Right kidney (tissue), 1 donor: ENCODE measurements at regions not wholly inside any gene's neighbourhood (a gene's known extent, or its start where the extent isn't known, plus 50 kb on each side); places are given as distances from the start of the nearest gene placed in this dataset.
"Not testable (repeated sequence)": the region's sequence is repeated elsewhere in the genome, so short reads cannot be mapped to it uniquely, and the experiment has no call there.

ENCODE experiments used
- DNase-seq: peaks from one replicate; pipeline ENCODE4 v3.0.0-alpha.2; 2016

DNA sequence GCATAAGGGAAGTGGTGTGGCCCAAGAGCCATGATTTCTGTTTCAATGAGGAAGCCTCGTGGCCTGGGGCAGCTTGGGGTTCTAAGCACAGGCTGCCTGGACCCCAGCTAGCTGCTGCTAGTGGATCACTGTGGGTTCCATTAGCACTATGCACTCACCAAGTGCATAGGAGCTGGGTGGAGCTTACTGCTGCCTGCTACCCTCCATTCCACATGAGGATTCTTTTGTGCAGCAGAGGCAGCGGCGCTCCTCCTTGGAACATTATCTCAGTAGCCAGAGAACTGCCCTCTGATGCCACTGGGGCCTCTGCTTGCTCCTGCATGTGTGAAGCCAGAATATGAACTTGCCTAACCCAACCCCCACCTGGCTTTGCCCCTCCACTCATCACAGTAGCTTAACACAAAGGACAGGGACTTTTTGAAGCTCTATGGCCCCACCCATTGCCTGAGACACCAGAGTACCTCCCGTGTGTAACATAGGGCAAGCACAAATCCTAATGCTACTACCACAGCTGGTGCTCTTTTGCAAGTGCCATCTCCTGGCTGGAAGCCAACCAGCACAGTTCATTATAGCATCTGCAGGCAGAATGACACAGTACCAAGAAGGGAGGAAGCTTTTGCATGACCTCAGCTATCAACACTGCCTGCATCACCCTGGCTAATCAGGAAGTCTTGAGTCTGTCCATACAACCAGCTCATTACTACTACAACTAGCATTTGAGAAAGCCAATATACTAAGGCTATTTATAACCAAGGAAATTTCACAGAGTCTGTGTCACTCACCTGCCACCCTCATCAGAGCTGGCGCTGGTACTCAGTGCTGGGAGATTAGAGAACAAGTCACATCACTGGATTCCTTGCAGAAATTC is 297.0 kb upstream of the GULP1 start:
- no peak for DNase-seq

DNA sequence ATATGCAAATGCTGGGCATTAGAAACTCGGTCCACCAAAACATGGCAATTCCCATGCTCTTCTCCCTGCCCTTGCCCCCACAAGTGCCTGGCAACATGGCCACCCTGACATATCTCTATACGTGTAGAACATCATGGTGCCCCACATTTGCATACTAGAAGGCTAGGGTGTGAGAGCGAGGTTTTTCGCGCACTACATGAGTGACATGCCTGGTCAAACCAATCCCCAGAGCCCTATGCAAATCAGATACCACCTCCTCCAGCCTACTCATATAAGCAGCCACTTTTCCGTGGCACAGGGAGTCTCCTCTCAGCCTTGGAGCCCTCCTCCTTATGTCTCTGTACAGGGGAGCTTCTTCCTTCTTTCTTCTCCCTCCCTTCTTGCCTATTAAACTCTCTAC is 296.1 kb upstream of the GULP1 start:
- DNase-seq: no peak

DNA sequence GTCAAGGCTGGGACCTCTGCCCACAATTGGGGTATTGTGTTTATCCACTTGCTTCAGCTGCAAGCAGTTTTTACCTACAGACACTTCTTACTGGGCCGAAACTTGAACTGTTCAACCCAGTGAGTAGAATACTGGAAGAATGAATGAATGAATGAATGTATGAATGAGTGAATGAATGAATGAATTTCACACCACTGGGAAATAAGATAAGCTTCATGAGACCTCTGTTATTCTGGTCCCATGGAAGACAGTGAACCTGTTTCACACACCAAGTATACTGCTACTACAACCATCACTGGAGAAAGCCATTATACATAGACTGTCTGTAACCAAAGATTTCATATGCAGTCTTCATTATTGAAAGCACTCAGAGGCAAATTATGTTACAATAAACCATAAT is 295.0 kb upstream of the GULP1 start:
- DNase-seq: no peak

DNA sequence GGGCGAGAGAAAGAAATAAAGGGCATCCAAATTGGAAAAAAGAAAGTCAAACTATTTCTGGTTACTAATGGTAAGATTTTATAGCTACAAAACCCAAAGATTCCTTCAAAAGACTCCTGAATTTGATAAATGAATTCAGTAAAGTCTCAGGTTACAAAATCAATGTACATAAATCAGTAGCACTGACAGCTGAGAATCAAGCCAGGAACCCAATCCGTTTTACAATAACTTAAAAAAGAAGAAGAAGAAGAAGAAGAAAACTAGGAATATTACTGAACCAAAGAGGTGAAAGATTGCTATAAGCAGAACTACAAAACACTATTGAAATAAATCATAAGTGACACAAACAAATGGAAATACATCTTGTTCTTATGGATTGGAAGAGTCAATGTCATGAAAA is 291.5 kb upstream of the GULP1 start:
- DNase-seq: no peak

DNA sequence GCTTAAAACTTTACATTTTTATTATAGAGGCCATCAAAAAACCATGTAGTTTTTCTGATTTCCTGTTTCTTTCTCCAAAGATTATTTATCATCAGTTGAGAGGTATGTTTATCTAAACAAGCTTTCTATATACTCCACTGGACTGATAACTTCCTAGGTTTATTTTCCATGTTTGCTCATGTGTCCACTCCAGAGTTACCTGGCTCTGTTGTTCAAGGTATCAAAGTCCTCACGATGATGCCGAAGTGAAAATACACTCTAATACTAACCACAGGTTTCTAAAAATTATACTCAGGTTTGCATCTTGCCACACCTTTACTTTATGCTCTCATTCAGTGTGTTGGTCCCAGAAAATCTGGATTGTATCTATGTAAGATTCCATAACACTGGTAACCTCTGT is 287.9 kb upstream of the GULP1 start:
- no peak for DNase-seq

DNA sequence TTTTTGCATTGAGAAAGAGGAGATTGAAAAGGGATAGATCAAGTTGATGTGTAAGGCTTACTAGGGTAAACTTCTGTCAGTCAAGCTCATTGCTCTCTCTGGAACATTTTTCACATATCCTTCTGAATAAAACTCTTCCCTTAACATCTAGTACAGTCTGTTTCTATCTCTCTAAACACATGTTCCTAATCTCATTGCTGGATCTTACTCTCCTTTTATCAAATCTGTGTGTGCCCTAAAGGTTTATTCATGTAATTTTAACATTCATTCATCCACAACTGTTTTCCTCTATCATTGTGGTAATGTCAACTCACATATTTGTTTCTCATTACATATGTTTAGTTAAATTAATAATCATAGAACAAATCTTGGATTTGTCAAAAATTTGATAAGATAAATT is 277.9 kb upstream of the GULP1 start:
- DNase-seq: no peak

DNA sequence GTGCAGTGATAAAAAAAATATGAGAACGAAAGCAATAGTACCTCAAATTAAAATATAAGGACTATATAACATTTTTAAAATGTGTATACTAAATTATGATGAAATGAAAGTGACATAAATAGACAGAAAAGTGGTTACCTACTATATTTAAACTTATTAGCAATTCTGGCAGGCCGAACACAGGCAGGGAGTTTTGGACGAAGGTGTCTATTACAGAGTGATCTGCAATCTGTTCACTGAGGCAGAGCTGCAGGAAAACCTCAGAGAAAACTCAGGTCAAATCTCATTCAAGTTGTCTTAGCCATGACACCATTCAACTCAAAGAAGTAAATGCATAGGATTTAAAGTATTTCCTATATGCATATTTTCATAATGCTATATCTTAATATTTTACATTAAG is 274.8 kb upstream of the GULP1 start:
- no peak for DNase-seq

DNA sequence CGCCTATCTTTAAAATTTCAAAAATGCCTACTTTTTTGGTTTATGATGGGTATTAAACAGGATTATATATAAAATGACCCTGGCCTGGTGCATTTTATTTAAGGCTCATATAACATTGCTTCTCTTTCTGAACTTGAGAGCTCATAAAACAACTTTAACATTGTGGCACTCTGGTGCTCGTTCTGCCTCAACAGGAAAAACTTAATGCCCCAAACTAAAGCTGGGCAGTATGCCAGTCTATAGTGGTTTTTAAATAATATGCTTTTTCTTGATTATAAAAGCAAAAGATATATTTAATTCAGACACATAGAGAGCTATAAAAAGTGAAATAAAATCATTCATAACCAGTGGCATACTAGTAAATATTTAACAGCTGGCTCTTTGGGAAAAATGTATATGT is 269.3 kb upstream of the GULP1 start:
- no peak for DNase-seq

DNA sequence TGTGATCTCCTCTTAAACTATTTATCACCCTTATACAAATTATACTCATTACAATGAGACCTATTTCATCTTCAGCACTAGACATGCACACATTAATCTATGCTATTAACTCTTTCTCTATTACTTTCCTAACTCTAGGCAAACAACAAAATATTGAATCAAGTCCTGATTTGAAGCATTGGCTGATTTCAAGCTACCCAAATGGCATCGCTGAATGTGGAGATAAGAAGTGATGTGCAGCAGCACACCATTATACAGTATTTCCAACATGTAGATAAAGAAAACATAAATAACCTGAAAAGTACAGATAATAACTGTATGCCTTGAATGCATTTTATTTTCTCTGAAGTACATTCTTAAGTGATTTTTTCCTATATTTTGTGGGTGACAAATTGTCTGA is 268.6 kb upstream of the GULP1 start:
- no peak for DNase-seq

DNA sequence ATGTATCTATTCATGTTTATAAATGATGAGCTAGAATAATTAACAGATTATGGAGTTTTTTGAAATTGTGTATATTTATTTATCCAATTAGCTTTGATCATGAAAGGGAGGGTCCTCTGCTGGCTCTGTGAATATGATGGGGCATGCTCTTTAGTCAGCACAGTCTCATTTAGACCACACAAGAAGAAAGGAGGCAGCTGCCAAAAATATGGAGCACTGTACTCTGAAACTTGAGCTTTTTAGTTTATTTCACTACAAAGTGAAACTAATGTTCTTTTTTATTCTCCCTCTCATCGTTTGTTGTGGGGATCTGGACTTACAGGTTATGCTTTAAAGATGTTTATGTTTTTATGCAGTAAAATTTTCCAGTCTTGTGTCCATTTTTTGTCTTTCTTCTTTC is 266.9 kb upstream of the GULP1 start:
- DNase-seq: no peak

DNA sequence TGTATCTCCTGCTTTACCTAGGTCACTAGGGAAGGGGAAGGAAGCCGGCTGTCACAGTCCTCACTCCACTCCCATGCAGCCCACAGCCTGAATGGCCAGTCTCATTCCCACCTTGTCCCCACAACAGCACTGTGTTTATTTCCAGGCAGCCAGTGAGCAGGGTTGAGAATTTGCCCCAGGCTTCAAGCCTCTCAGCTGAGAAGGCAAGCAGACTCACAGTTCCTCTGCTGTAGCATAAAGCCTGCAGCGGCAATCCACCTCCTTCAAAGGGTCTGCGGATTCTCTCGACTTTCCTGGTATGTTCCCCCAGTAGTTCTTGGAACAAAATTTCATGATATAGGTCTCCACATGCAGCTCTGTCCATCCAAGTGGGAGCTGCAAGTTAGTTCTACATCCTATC is 262.9 kb upstream of the GULP1 start:
- no peak for DNase-seq

DNA sequence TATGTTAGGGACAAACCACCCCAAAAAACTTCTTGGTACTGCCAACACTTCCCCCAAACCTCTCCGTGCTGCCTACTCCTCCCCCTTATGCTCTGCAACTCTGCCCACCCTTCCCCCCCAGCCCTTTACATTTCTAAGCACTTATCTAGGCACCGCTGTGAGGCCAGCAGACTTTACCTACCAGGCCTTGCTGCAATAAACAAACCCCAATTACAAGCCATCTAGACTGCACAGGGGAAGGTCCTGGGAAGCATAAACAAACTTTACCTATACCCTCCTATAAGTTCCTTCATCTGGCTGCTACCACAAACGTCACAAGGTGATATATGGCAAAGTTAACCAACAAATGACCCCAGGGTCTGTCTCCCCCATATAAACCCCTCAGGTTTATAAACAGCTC is 259.4 kb upstream of the GULP1 start:
- no peak for DNase-seq

DNA sequence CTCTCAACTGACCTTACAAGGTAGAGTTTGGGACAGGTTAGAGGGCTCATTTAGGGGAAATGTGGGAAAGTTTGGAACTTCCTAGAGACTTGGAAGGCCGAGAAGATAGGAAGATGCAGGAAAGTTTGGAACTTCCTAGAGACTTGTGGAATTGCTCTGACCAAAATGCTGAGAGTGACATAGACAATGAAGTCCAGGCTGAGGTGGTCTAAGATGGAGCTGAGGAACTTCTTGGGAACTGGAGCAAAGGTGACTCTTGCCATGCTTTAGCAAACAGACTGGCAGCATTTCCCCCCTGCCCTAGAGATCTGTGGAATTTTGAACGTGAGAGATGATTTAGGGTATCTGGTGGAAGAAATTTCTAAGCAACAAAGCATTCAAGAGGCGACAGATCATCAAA is 258.9 kb upstream of the GULP1 start:
- no peak for DNase-seq

DNA sequence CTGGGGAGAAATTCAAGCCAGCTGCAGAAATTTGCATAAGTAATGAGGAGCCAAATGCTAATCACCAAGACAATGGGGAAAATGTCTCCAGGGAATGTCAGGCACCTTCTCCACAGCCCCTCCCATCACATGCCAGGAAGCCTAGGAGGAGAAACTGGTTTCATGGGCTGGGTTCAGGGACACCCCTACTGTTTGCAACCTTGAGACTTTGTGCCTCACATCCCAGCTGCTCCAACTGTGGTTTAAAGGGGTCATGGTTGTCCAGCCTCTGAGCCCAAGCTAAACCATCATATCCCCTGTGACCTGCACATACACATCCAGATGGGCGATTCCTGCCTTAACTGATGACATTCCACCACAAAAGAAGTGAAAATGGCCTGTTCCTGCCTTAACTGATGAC is 258.4 kb upstream of the GULP1 start:
- not testable (repeated sequence) for DNase-seq

DNA sequence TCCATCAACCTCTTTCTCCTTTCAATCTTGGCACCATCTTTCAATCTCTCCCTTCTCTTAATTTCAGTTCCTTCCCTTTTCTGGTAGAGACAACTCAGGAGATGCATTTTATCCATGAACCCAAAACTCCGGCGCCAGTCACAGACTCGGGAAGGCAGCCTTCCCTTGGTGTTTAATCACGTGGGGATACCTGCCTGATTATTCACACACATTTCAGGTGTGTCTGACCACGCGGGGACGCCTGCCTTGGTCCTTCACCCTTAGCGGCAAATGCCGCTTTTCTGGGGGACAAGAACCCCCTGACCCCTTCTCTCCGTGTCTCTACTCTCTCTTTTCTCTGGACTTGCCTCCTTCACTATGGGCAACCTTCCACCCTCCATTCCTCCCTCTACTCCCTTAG is 257.6 kb upstream of the GULP1 start:
- DNase-seq: not testable (repeated sequence)

DNA sequence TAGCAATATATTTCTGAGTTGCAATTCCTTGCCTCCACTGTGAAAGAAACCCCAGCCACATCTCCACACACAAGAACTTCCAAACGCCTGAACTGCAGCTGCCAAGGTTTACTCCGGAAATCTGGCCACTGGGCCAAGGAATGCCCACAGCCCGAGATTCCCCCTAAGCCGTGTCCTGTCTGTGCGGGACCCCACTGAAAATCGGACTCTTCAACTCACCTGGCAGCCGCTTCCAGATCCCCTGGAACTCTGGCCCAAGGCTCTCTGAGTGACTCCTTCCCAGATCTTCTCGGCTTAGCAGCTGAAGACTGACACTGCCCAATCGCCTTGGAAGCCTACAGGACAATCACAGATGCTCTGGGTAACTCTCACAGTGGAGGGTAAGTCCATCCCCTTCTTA is 256.3 kb upstream of the GULP1 start:
- not testable (repeated sequence) for DNase-seq

DNA sequence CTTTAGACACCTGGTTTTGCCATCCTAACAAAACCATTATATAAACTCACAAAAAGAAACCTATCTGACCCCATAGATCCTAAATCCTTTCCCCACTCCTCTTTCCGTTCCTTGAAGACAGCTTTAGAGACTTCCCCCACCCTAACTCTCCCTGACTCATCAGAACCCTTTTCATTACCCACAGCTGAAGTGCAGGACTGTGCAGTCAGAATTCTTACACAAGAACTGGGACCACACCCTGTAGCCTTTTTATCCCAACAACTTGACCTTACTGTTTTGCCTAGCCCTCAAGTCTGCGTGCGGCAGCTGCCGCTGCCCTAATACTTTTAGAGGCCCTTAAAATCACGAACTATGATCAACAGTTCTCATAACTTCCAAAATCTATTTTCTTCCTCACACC is 254.9 kb upstream of the GULP1 start:
- not testable (repeated sequence) for DNase-seq

DNA sequence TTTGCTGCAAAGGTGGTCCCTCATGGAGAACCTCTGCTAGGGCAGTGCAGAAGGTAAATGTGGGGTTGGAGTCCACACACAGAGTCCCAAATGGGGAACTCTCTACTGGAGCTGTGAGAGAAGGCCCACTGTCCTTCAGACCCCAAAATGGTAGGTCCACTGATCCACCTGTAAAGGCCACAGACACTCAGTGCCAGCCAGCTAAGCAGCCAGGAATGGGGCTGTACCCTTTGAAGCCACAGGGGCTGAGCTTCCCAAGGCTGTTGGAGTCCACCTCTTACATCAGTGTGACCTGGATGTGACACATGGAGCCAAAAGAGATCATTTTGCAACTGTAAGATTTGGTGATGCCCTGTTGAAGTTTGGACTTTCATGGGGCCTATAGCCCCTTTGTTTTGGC is 252.4 kb upstream of the GULP1 start:
- no peak for DNase-seq

DNA sequence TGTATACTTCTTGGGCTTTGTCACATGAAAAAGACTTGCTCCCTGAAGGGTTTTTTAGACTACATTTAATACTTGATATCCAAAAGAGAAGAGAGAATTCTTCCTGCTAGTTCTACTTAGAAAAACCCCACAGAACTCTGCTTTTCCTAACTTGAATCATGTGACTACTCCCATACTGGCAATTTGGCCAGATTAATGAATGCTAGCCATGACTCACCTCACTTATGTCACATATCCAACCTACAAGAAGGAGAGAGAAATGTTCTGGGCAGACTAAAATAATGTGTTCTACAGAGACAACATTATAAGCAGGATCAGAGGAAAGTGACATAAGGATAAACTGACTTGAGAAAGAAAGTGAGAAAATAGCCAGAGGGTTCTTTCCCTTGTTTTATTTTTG is 249.3 kb upstream of the GULP1 start:
- no peak for DNase-seq

DNA sequence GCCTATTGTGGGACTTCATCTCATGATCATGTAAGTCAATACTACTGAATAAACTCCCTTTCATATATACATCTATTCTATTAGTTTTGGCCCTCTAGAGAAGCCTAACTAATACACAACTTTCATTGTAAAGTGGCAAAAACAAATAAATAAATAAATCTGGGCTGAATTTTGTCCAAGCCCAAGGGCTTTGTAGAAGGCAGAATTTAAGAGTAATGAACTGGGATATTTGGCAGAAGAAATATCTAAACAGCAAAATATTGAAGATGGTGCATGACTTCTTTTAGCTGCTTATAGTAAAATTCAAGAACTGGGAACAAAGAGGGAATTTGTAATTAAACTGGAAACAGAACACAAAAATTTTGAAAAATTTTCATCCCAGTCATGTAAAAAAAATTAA is 246.7 kb upstream of the GULP1 start:
- DNase-seq: no peak

DNA sequence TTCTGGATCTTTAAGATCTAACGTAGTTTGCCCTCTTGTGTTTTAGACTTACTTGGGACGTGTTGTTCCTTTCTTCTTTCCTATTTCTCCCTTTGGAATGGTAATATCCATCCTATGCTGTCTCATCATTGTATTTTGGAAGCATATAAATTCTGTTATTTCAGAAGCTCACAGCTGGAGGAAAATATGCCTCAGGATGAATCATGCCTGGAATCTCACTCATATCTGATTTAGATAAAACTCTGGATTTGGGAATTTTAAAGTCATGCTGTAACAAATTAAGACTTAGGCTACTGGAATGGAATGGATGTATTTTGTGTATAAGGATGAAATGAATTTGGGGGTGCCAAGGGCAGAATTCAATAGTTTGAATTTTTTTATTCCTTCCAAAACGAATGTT is 245.2 kb upstream of the GULP1 start:
- DNase-seq: no peak

DNA sequence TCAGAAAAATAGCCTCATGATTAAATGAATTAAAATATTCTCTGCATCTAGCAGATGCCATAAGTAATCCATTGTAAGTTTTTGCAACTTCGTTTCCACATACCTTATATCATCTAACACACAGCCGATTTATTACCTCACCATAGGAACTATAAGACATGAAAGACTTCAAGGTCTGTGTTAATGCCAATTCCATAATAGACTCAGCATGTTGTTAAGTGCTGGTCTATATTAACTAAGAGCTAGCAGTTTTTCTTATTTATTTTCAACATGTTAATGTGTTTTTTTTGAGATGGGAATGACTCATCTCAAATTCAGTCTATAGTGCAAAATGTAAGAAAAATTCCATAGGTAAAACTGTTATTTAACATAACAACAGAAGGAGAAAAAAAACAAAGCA is 243.9 kb upstream of the GULP1 start:
- DNase-seq: no peak

DNA sequence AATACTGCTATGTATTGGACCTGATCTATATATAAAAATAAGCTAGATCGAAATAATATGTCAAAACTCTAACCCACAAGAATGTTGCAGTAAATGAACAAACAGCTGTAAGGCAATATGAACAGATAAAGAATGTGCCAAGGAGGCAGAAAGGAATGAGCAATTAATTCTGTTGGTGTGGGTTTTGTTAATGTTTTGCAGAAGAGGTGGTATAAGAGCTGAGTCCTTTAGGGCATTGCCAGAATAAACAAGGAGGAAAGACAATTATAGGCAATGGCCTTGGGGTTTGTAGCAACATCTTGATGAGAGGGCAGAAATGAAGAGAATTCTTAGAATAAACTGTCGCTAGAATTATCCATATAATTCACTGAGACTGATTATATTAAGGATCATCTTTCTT is 240.9 kb upstream of the GULP1 start:
- DNase-seq: peak; percentile 8

DNA sequence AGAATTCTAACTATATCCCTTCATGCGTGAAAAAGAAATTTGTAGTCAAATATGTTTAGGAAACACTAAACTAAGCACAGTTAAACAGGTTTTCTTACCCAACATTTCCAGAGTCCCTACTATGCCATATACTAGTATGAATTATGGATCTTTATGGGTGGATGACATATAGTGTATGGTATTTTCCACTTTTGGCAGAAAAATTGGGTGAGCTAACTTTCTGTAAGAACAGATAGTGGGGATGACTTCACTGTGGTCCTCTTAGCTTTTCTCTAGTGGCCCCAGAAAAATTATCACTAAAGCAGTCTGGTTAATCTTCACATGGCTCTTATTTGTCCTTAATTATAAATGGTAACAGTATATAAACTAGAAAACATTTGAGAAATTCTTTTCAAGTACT is 240.0 kb upstream of the GULP1 start:
- no peak for DNase-seq

DNA sequence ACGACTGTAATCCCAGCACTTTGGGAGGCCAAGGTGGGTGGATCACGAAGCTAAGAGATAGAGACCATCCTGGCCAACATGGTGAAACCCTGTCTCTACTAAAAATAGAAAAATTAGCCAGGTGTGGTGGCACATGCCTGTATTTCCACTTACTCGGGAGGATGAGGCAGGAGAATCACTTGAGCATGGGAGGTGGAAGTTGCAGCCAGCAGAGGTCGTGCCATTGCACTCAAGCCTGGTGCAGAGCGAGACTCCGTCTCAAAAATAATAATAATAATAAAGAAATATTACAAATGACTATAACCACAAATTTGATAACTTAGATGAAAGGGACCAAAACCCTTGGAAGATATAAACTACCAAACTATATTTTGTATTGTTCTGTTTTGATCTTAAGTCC is 226.3 kb upstream of the GULP1 start:
- no peak for DNase-seq
